HS-27A (cell line): ENCODE measurements at regions not wholly inside any gene's neighbourhood (a gene's known extent, or its start where the extent isn't known, plus 50 kb on each side); places are given as distances from the start of the nearest gene placed in this dataset.

Experiments
- DNase-seq: peaks from one replicate; pipeline ENCODE4 v3.0.0-alpha.2; 2012; ENCODE audit warnings: low read depth, missing footprints

- DNase-seq: peak; percentile 15
Observed at GRCh38 chr3:81968658-81969057, 207.2 kb upstream of the GBE1 start.

- no peak for DNase-seq
Observed at GRCh38 chr3:81967393-81967792, 205.9 kb upstream of the GBE1 start.

- no peak for DNase-seq
Observed at GRCh38 chr3:81965696-81966095, 204.3 kb upstream of the GBE1 start.

GRCh38 chr3:81962396-81962795, 201.0 kb upstream of the GBE1 start:
- no peak for DNase-seq

GRCh38 chr3:81958972-81959640, 197.7 kb upstream of the GBE1 start:
- DNase-seq: no peak

GRCh38 chr3:81955878-81956277, 194.4 kb upstream of the GBE1 start:
- no peak for DNase-seq

- DNase-seq: no peak
Observed at GRCh38 chr3:81953111-81953510, 191.7 kb upstream of the GBE1 start.

GRCh38 chr3:81952141-81952540, 190.7 kb upstream of the GBE1 start:
- DNase-seq: no peak

- DNase-seq: no peak
Observed at GRCh38 chr3:81951636-81952035, 190.2 kb upstream of the GBE1 start.

- DNase-seq: no peak
Observed at GRCh38 chr3:81951106-81951505, 189.7 kb upstream of the GBE1 start.

- no peak for DNase-seq
Observed at GRCh38 chr3:81947359-81947758, 185.9 kb upstream of the GBE1 start.

- no peak for DNase-seq
Observed at GRCh38 chr3:81938681-81939080, 177.2 kb upstream of the GBE1 start.

GRCh38 chr3:81936817-81937216, 175.4 kb upstream of the GBE1 start:
- no peak for DNase-seq

- DNase-seq: no peak
Observed at GRCh38 chr3:81932681-81933080, 171.2 kb upstream of the GBE1 start.

GRCh38 chr3:81931265-81932251, 170.1 kb upstream of the GBE1 start:
- DNase-seq: no peak

GRCh38 chr3:81929697-81930096, 168.3 kb upstream of the GBE1 start:
- no peak for DNase-seq

GRCh38 chr3:81927811-81928210, 166.4 kb upstream of the GBE1 start:
- DNase-seq: no peak

GRCh38 chr3:81925385-81925784, 163.9 kb upstream of the GBE1 start:
- DNase-seq: no peak

GRCh38 chr3:81923038-81923437, 161.6 kb upstream of the GBE1 start:
- DNase-seq: no peak

GRCh38 chr3:81922404-81922803, 161.0 kb upstream of the GBE1 start:
- DNase-seq: no peak

- DNase-seq: no peak
Observed at GRCh38 chr3:81920816-81921215, 159.4 kb upstream of the GBE1 start.

GRCh38 chr3:81916890-81917289, 155.4 kb upstream of the GBE1 start:
- no peak for DNase-seq
